Right cardiac atrium (tissue), 5 donors: ENCODE measurements at regions not wholly inside any gene's neighbourhood (a gene's known extent, or its start where the extent isn't known, plus 50 kb on each side); places are given as distances from the start of the nearest gene placed in this dataset.
"Not testable (repeated sequence)": the region's sequence is repeated elsewhere in the genome, so short reads cannot be mapped to it uniquely, and the experiment has no call there.

Experiments
- ATAC-seq, 2 donors: fragments of 200-7000 bp; cut with Tn5 transposase; one replicate each; pipeline versions ENCODE4 v1.8.0 to v1.9.1; 2020; ENCODE audit warnings: moderate library complexity in 2 of 2, mild to moderate bottlenecking in 1 of 2
- DNase-seq, 3 donors: peaks; one replicate each; pipeline ENCODE4 v3.0.0-alpha.2; 2020
- H3K27ac ChIP-seq: one replicate; pipeline ENCODE4 v1.5.1; 2013; ENCODE audit warnings: mild to moderate bottlenecking, low read length, control low read depth, moderate library complexity
- H3K27me3 ChIP-seq: one replicate; pipeline ENCODE4 v1.6.1; 2013; ENCODE audit not compliant: control insufficient read depth, insufficient read depth
- H3K4me1 ChIP-seq: one replicate; pipeline ENCODE4 v1.6.1; 2013; ENCODE audit warnings: low read length; ENCODE audit not compliant: control insufficient read depth, insufficient read depth
- H3K4me3 ChIP-seq: one replicate; pipeline ENCODE4 v1.5.1; 2013; ENCODE audit warnings: low read length, control low read depth
- H3K9me3 ChIP-seq: one replicate; pipeline ENCODE4 v1.6.1; 2013; ENCODE audit warnings: low read length; ENCODE audit not compliant: control insufficient read depth
- WGBS: extraction: QIAGEN DNeasy Blood & Tissue Kit; methylation state at CpG from one replicate; pipeline ENCODE4 v1.1.7; 2013; 5-methylcytosine and 5-hydroxymethylcytosine counted together
- intact Hi-C, 4 donors: fragments of 100-400 bp; cut with DNase I; formaldehyde crosslinking; loops; one replicate each; pipeline versions ENCODE4 v1.11.0 to v1.14.0; 2022 to 2023
- donor health status: healthy with polysubstance abuse.
- donor health status: DM: no; HTN: yes; CAD: no.
- donor health status: DM: no; HTN: no; CAD: no.
- donor health status: DM: no; HTN: yes; CAD: no; lungs with severe emphysema.
- donor health status: DM: yes; HTN: yes; CAD: no.

DNA sequence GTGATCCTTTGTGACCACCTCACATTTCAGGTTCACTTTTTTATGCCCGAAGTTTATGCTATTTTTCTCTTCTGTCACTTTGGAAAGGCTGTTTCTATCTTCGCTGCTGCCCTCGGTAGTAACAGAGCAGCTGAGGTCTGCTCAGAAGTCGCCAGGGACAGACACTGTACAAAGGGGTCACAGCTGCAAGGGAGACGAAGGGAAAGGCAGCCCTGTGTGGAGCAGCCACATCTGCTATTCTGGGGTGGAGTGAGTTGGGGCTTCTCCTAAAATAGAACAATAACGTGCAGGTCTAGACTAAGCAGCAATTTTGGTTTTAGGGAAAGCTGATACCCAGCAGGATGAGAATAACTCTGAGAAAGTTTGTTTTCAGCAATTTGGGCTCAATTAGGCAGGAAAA lies 72.5 kb downstream of the ACTL7B start:
- H3K9me3 ChIP-seq = no peaks in the 10 kb centered on the region
- WGBS = 42% methylated on average over 6 of the region's 6 CpGs
- ATAC-seq (peak in 1 of 2 donors; percentile 30), DNase-seq (no peak)
- no peak overlapping the region for H3K27ac ChIP-seq
- peaks cover 14% of the 10 kb centered on the region for H3K4me1 ChIP-seq
- H3K27me3 ChIP-seq = no peaks in the 10 kb centered on the region
- intact Hi-C loops = no loop called here
- H3K4me3 ChIP-seq = no peak overlapping the region

DNA sequence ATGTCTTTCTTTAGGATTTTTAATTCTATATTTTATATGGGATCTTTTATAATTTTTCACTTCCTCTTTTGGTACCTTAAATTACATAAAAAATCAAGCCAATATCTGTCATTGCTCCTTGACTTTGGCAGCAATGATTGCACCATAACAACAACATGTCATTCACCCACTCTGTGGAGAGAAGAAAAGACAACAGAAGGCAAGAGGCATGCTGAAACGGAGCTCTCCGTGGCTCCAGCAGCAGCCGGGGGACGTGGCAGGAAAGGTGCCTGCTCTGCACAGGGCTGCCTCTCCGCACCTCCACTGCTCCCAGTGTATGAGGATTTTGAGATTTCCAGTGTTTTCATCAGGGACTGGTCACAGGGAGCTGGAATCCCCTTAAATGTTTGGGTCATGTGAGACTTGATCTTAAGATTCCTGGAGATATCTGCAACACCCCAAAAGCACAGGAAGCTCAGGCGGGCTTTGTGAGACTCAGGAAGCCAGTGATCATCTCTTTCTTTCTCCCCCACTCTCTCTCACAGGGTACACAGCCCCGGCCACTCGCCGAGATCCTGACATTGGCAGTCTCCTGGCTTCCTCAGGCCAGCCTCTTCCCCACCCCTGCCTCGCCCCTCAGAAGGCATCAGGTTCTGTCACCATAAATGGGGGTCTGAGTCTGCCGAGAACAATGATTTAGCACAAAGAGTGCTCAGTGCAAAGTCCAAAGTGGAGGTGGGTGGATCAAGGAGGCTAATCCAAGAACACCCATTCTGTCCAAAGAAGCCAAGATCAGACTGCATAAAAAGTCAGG lies 74.6 kb downstream of the ACTL7B start:
- H3K27ac ChIP-seq = no peak overlapping the region
- no peaks in the 10 kb centered on the region for H3K9me3 ChIP-seq
- 37% methylated on average over 11 of the region's 11 CpGs for WGBS
- no peak overlapping the region for H3K4me3 ChIP-seq
- intact Hi-C loops = no loop called here
- no peaks in the 10 kb centered on the region for H3K27me3 ChIP-seq
- ATAC-seq (no peak), DNase-seq (no peak)
- peaks cover 10% of the 10 kb centered on the region for H3K4me1 ChIP-seq

- 88% methylated on average over 10 of the region's 10 CpGs for WGBS
These were observed 76.0 kb downstream of the ACTL7B start for GRCh38 chr9:108779551-108780325.

DNA sequence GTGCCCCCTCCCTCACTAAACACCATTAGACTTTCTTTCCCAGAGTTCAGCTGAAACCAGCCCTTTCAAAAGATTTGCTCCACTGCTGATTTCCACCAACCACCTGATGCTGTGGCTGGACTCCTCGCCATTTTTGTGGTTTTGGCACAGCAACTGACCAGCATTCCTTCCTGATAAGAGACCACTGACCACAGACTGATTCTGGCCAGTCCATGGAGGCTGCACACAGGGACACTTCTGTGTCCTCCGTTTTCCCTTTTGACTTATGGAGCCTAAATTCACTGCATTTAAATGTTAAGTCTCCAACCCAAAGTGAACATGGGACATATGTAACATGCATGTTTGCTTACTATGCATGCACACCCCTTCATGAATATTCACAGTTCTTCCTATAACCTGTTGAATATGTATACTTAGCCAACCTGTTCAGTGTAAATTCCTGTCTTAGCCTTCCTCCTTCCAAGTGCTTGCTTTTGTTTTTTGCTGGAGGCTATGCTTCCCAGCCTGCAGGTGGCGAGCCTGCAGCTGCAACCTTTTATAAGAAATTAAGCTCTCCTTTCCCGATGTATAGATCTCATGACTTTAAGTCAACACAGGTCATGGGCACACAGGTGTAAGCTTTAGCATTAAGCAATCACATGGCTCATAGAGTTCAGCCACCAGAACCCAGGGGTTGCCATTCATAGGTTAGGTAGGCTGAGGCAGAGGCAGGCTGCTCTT lies 78.7 kb downstream of the ACTL7B start:
- intact Hi-C loops = no loop called here
- 65% methylated on average over 4 of the region's 4 CpGs for WGBS
- peaks cover 2% of the 10 kb centered on the region for H3K4me1 ChIP-seq
- no peaks in the 10 kb centered on the region for H3K9me3 ChIP-seq
- H3K27me3 ChIP-seq = no peaks in the 10 kb centered on the region
- no peak overlapping the region for H3K4me3 ChIP-seq
- DNase-seq (peak in 1 of 3 donors; percentile 55), ATAC-seq (no peak)
- H3K27ac ChIP-seq = no peak overlapping the region

More at GRCh38 chr9:108779551-108780325, 76.0 kb downstream of the ACTL7B start:
- Histone ChIP-seq H3K4me1 (peaks cover 8% of the 10 kb centered on the region), H3K9me3 (no peaks in the 10 kb centered on the region), H3K27ac (no peak overlapping the region), H3K4me3 (no peak overlapping the region), H3K27me3 (no peaks in the 10 kb centered on the region)
- DNase-seq (no peak), ATAC-seq (peak in 1 of 2 donors; percentile 15)
- intact Hi-C loops = no loop called here

- ATAC-seq (peak; percentile 74 to 86), DNase-seq (peak; percentile 35 to 77 (median 65))
- Histone ChIP-seq H3K4me1 (no peaks in the 10 kb centered on the region), H3K4me3 (no peak overlapping the region), H3K9me3 (no peaks in the 10 kb centered on the region), H3K27ac (peak overlapping the region; percentile 42), H3K27me3 (no peaks in the 10 kb centered on the region)
- intact Hi-C loops = no loop called here
These were observed 79.9 kb downstream of the ACTL7B start for GRCh38 chr9:108775901-108776306.

- H3K27ac ChIP-seq, ATAC-seq, intact Hi-C loops, H3K4me1 ChIP-seq, H3K9me3 ChIP-seq, H3K27me3 ChIP-seq, H3K4me3 ChIP-seq, DNase-seq: not testable (repeated sequence)
- WGBS = 92% methylated on average over 7 of the region's 7 CpGs
These were observed 81.7 kb downstream of the ACTL7B start for GRCh38 chr9:108774088-108774487.

DNA sequence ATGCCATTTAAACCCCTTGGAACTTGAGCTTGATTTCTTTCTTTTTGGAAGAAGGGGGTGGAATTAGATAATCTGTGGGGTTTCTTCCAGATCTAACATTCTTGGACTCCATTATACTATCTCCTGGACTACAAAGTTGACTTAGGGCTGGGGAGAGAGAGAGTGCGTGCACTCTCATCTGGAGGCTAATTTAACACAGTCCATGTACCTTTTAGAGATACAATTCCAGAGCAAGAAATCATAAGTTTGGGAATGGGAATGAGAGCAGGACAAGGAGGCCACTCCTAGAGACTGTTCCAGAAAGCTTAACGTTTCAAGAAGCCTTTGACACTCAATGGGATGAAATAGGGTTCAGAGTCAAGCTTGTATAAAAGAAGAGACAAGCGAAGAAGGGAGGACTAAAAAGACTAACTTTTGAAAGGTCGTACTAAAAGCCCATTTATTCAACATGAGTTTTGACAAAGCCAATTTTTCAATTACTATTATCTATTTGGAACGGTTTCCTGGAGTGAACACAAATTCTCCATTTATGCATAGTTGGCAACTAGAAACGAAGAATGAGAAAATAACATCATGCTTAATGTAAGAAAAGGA lies 83.4 kb downstream of the ACTL7B start:
- Histone ChIP-seq H3K9me3 (peaks cover 3% of the 10 kb centered on the region), H3K4me1 (no peaks in the 10 kb centered on the region), H3K27me3 (no peaks in the 10 kb centered on the region), H3K4me3 (no peak overlapping the region), H3K27ac (no peak overlapping the region)
- intact Hi-C loops = no loop called here
- DNase-seq = no peak
- WGBS = 52% methylated on average over 6 of the region's 6 CpGs
- peak in 1 of 2 donors; percentile 10 for ATAC-seq

GRCh38 chr9:108768744-108769143 lies 87.0 kb downstream of the ACTL7B start:
- WGBS = 89% methylated on average over 5 of the region's 5 CpGs
- H3K9me3 ChIP-seq = peaks cover 3% of the 10 kb centered on the region
- intact Hi-C loops = loop anchor here in 2 of 4 donors (10.0 kb wide), 3 partner anchors 194 to 1294 kb away; no protein-coding TSS in a partner anchor
- no peak for DNase-seq
- ATAC-seq = no peak
- H3K27ac ChIP-seq = no peak overlapping the region
- no peaks in the 10 kb centered on the region for H3K27me3 ChIP-seq
- no peaks in the 10 kb centered on the region for H3K4me1 ChIP-seq
- H3K4me3 ChIP-seq = no peak overlapping the region

GRCh38 chr9:108766626-108767161 lies 89.1 kb downstream of the ACTL7B start:
- Histone ChIP-seq H3K27ac (no peak overlapping the region), H3K9me3 (peaks cover 3% of the 10 kb centered on the region), H3K27me3 (no peaks in the 10 kb centered on the region), H3K4me1 (no peaks in the 10 kb centered on the region), H3K4me3 (no peak overlapping the region)
- no peak for ATAC-seq
- no peak for DNase-seq
- 64% methylated on average over 3 of the region's 3 CpGs for WGBS
- intact Hi-C loops = loop anchor here in 2 of 4 donors (10.0 kb wide), 3 partner anchors 192 to 1292 kb away; no protein-coding TSS in a partner anchor

GRCh38 chr9:108765265-108765664 lies 90.5 kb downstream of the ACTL7B start:
- no peak for DNase-seq
- 95% methylated on average over 5 of the region's 5 CpGs for WGBS
- no peak for ATAC-seq

More at GRCh38 chr9:108765265-108765664, 90.5 kb downstream of the ACTL7B start:
- peaks cover 3% of the 10 kb centered on the region for H3K9me3 ChIP-seq
- H3K27me3 ChIP-seq = no peaks in the 10 kb centered on the region
- no peak overlapping the region for H3K4me3 ChIP-seq
- H3K4me1 ChIP-seq = no peaks in the 10 kb centered on the region
- H3K27ac ChIP-seq = no peak overlapping the region
- intact Hi-C loops = loop anchor here in 2 of 4 donors (10.0 kb wide), 3 partner anchors 190 to 1290 kb away; no protein-coding TSS in a partner anchor
